Testis (tissue), 2 donors: ENCODE measurements at regions not wholly inside any gene's neighbourhood (a gene's known extent, or its start where the extent isn't known, plus 50 kb on each side); places are given as distances from the start of the nearest gene placed in this dataset.

Source experiments
- DNase-seq: peaks from one replicate; pipeline ENCODE4 v3.0.0-alpha.2; 2019
- H3K27ac ChIP-seq, 2 donors: fragments of 200-600 bp; sonication (generic); one replicate each; pipeline ENCODE4 v1.5.1; 2019
- H3K27me3 ChIP-seq: fragments of 200-600 bp; sonication (generic); one replicate; pipeline ENCODE4 v1.5.1; 2019
- H3K36me3 ChIP-seq: fragments of 200-600 bp; sonication (generic); one replicate; pipeline ENCODE4 v1.5.1; 2017; ENCODE audit warnings: low read depth; ENCODE audit errors: missing control alignments
- H3K4me1 ChIP-seq: fragments of 200-600 bp; sonication (generic); one replicate; pipeline ENCODE4 v1.5.1; 2019
- H3K4me3 ChIP-seq, 2 donors: fragments of 200-600 bp; sonication (generic); one replicate each; pipeline ENCODE4 v1.5.1; 2017 to 2019
- H3K9me3 ChIP-seq: fragments of 200-600 bp; sonication (generic); one replicate; pipeline ENCODE4 v1.5.1; 2017
- POLR2A ChIP-seq: fragments of 450-650 bp; IDR thresholded peaks from one replicate; pipeline ENCODE4 v1.6.1; 2017; ENCODE audit warnings: antibody characterized with exemption, mild to moderate bottlenecking, moderate library complexity
- WGBS, 2 donors: methylation state at CpG; one replicate each; pipeline ENCODE4 v1.1.5; 2018; 5-methylcytosine and 5-hydroxymethylcytosine counted together
- intact Hi-C: fragments of 100-400 bp; cut with DNase I; formaldehyde crosslinking; loops from one replicate; pipeline ENCODE4 v1.15.1; 2023; ENCODE audit warnings: low total_unique reads
- TF ChIP-seq, protein P1 (sequence below), 3 experiments: fragments of 450-650 bp in 2 of 3; fragments of 200-600 bp in 1 of 3; sonication (generic) in 1 of 3; IDR thresholded peaks; one replicate each; pipeline ENCODE4 v1.5.1; 2016 to 2019; ENCODE audit warnings: antibody characterized with exemption in 3 of 3, mild to moderate bottlenecking in 2 of 3, moderate library complexity in 1 of 3

GRCh38 chr5:57662991-57663390, 180.4 kb upstream of the ACTBL2 start:
- intact Hi-C loops = no loop called here
- Histone ChIP-seq H3K36me3 (no peaks in the 10 kb centered on the region), H3K27me3 (no peaks in the 10 kb centered on the region), H3K9me3 (no peaks in the 10 kb centered on the region), H3K4me1 (no peaks in the 10 kb centered on the region), H3K27ac (no peak overlapping the region), H3K4me3 (no peak overlapping the region)
- TF ChIP-seq POLR2A = no peak
- TF ChIP-seq, protein P1, sequence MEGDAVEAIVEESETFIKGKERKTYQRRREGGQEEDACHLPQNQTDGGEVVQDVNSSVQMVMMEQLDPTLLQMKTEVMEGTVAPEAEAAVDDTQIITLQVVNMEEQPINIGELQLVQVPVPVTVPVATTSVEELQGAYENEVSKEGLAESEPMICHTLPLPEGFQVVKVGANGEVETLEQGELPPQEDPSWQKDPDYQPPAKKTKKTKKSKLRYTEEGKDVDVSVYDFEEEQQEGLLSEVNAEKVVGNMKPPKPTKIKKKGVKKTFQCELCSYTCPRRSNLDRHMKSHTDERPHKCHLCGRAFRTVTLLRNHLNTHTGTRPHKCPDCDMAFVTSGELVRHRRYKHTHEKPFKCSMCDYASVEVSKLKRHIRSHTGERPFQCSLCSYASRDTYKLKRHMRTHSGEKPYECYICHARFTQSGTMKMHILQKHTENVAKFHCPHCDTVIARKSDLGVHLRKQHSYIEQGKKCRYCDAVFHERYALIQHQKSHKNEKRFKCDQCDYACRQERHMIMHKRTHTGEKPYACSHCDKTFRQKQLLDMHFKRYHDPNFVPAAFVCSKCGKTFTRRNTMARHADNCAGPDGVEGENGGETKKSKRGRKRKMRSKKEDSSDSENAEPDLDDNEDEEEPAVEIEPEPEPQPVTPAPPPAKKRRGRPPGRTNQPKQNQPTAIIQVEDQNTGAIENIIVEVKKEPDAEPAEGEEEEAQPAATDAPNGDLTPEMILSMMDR (IDR thresholded peaks at IDR 0.05) = no peak
- DNase-seq = no peak
- WGBS, 2 donors = 54 to 60% methylated on average over 4 of the region's 4 CpGs

DNA sequence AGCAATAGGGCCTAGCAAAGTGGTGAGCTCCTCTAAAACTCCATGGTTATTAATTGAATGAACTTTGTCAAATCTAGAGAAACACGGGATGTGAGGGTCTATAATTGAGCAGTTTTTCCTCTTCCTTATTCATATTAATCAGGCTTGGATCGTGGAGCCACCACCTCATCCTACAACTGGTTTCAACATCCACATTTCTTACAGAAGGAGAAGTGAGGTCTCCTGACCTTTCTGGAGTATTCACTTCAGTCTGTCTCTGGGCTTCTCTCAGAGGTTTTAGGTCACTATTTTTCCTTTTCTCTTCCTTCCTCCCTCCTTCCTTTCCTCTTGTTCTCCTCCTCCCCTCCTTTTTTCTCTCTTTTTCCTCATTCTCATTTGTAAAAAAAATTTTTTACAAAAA, 177.3 kb upstream of the ACTBL2 start:
- Histone ChIP-seq H3K9me3 (no peaks in the 10 kb centered on the region), H3K4me3 (no peak overlapping the region), H3K27ac (no peak overlapping the region), H3K4me1 (no peaks in the 10 kb centered on the region), H3K27me3 (no peaks in the 10 kb centered on the region), H3K36me3 (no peaks in the 10 kb centered on the region)
- 85 to 86% methylated on average over 2 of the region's 2 CpGs for WGBS, 2 donors
- intact Hi-C loops = no loop called here
- no peak for TF ChIP-seq POLR2A
- TF ChIP-seq, protein P1 (IDR thresholded peaks at IDR 0.05) = no peak
- no peak for DNase-seq

DNA sequence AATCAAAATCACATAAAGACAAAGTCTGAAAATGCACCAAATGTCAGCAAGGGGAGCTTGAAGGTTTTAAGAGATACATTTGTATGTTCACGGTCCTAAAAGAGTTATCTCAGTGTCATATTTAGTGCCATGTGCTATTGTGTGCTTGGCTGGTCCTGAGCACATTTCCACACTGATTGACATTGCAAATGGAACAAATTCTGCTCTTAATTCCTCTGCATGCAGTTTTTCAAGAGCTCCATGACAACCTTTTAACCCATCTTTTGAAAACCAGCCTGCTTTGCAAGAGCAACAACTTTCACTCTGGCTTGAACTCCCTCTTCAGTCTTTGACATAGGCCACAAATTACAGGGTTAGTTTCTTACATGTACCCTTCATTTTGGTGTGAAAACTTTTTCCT, 175.4 kb upstream of the ACTBL2 start:
- no peak overlapping the region for H3K27ac ChIP-seq
- 89 to 93% methylated on average over 1 of the region's 1 CpG for WGBS, 2 donors
- H3K36me3 ChIP-seq = no peaks in the 10 kb centered on the region
- DNase-seq = no peak
- H3K27me3 ChIP-seq = no peaks in the 10 kb centered on the region
- no peaks in the 10 kb centered on the region for H3K9me3 ChIP-seq
- no peaks in the 10 kb centered on the region for H3K4me1 ChIP-seq
- no peak for TF ChIP-seq POLR2A
- TF ChIP-seq, protein P1 (IDR thresholded peaks at IDR 0.05) = no peak
- intact Hi-C loops = no loop called here
- H3K4me3 ChIP-seq = no peak overlapping the region

DNA sequence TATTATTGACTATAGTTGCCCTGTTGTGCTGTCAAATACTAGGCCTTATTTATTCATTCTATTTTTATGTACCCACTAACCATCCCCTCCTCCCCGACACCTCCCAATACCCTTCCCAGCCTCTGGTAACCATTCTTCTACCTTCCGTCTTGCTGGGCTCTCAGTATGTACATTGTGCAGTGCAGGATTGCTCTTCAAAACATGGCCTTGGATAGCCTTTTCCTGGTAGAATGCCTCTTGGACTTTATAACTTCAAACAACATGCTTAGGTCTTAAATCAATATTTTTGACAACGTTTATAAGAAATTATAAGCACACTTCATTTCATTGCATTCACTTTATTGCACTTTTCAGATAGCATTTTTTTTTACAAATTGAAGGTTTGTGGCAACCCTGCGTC, 172.6 kb upstream of the ACTBL2 start:
- Histone ChIP-seq H3K27me3 (no peaks in the 10 kb centered on the region), H3K9me3 (no peaks in the 10 kb centered on the region), H3K4me3 (no peak overlapping the region), H3K27ac (no peak overlapping the region), H3K4me1 (no peaks in the 10 kb centered on the region), H3K36me3 (no peaks in the 10 kb centered on the region)
- DNase-seq = no peak
- WGBS, 2 donors = 68 to 87% methylated on average over 4 of the region's 4 CpGs
- intact Hi-C loops = no loop called here
- TF ChIP-seq POLR2A = no peak
- TF ChIP-seq, protein P1 (IDR thresholded peaks at IDR 0.05) = no peak

- no peak overlapping the region for H3K4me3 ChIP-seq
- no peaks in the 10 kb centered on the region for H3K27me3 ChIP-seq
- no peak overlapping the region for H3K27ac ChIP-seq
- 63 to 68% methylated on average over 3 of the region's 3 CpGs for WGBS, 2 donors
- no peaks in the 10 kb centered on the region for H3K9me3 ChIP-seq
- H3K4me1 ChIP-seq = no peaks in the 10 kb centered on the region
- DNase-seq = peak; percentile 21
- H3K36me3 ChIP-seq = no peaks in the 10 kb centered on the region
- intact Hi-C loops = no loop called here
- TF ChIP-seq, protein P1 (IDR thresholded peaks at IDR 0.05) = no peak
- TF ChIP-seq POLR2A = no peak
Observed at GRCh38 chr5:57653636-57654290, 171.2 kb upstream of the ACTBL2 start.
